ENCODE measurements at regions not wholly inside any gene's neighbourhood (a gene's known extent, or its start where the extent isn't known, plus 50 kb on each side); places are given as distances from the start of the nearest gene placed in this dataset.

DNA sequence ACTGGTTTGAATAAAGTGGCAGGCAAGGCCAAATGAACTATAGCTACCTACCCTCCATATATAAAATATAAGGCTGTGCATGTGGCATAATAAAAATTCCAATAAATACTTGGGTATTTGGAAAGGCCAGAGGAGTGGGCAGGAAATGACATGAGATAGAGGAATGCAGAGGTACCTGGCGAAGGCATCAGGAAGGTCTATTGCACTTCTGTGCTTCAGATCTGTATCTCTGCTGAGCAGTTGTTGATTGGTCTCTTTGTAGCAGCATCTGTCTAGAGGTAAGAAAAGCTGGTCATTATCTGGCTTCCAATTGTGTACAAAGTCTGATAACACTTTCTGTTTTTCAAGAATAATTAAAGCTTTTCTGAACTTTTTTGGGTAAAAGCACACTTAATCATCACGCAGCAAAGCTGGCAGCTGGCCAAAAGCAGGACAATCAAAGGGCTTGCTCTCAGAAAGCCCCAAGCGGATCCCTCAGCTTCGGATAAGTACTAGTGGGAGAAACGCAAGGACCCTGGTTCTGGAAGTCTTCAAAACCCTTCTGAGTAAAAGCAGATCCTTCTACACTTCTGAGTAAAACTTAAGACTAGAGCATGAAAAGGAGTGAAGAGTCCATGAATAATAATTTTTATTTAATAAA, 120.1 kb upstream of the TCF21 start:
- no peak for ATAC-seq (ENCODE audit: insufficient read depth, low read depth)
- H2AFZ ChIP-seq (ENCODE audit: low read depth, low read length) = no peak overlapping the region
- H3K27ac ChIP-seq (ENCODE audit: low read length) = no peak overlapping the region

DNA sequence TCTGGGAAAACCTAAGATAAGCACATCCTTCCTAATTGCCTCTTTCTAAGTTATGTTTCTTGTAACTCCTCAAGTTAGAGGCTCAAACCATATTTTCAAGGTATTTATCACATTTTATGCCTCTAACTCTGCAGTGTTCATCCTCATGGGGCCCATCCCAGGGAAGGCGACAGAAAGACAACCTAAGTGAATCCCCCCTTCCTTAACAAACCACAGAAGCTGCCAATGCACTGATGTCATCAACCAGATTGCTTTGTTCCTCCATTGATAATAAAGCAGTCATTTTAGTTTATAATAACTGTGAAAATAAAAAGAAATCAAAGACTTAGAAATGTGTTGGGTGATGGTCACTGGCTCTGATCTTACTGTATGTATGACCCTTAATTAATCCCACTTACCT, 119.5 kb upstream of the TCF21 start:
- no peaks in the 10 kb centered on the region for H3K4me1 ChIP-seq (ENCODE audit: insufficient read depth, low read length)
- H3K9me3 ChIP-seq (ENCODE audit: insufficient read depth, low read length, severe bottlenecking) = no peaks in the 10 kb centered on the region
- no peaks in the 10 kb centered on the region for H4K20me1 ChIP-seq (ENCODE audit: insufficient read depth, low read length)
- H3K36me3 ChIP-seq (ENCODE audit: insufficient read depth, low read length) = no peaks in the 10 kb centered on the region
- peaks cover 9% of the 10 kb centered on the region for H3K27me3 ChIP-seq (ENCODE audit: insufficient read depth, low read length, poor library complexity)
- DNase-seq (no peak), ATAC-seq (ENCODE audit: insufficient read depth, low read depth) (no peak)
- H3K79me2 ChIP-seq (ENCODE audit: insufficient read depth, low read length) = no peaks in the 10 kb centered on the region
- H3K9ac ChIP-seq (ENCODE audit: low read depth, low read length) = no peak overlapping the region
- no peak overlapping the region for H2AFZ ChIP-seq (ENCODE audit: low read depth, low read length)
- no peak overlapping the region for H3K4me2 ChIP-seq (ENCODE audit: insufficient read depth, low read length)
- no peak overlapping the region for H3K4me3 ChIP-seq (ENCODE audit: low read depth in 1 of 2, low read length in 2 of 2)
- no peak overlapping the region for H3K27ac ChIP-seq (ENCODE audit: low read length)
- TF ChIP-seq EZH2 (IDR thresholded peaks at IDR 0.05; ENCODE audit: borderline replicate concordance, low read depth, low read length, severe bottlenecking) = no peak
- TF ChIP-seq, protein P1, sequence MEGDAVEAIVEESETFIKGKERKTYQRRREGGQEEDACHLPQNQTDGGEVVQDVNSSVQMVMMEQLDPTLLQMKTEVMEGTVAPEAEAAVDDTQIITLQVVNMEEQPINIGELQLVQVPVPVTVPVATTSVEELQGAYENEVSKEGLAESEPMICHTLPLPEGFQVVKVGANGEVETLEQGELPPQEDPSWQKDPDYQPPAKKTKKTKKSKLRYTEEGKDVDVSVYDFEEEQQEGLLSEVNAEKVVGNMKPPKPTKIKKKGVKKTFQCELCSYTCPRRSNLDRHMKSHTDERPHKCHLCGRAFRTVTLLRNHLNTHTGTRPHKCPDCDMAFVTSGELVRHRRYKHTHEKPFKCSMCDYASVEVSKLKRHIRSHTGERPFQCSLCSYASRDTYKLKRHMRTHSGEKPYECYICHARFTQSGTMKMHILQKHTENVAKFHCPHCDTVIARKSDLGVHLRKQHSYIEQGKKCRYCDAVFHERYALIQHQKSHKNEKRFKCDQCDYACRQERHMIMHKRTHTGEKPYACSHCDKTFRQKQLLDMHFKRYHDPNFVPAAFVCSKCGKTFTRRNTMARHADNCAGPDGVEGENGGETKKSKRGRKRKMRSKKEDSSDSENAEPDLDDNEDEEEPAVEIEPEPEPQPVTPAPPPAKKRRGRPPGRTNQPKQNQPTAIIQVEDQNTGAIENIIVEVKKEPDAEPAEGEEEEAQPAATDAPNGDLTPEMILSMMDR (IDR thresholded peaks at IDR 0.05; ENCODE audit: borderline replicate concordance, extremely low read depth, low read length, poor library complexity, severe bottlenecking) = no peak

More for the DNA sequence above, 120.1 kb upstream of the TCF21 start:
- TF ChIP-seq EZH2 (IDR thresholded peaks at IDR 0.05; ENCODE audit: borderline replicate concordance, low read depth, low read length, severe bottlenecking) = no peak
- TF ChIP-seq, protein P1 (IDR thresholded peaks at IDR 0.05; ENCODE audit: borderline replicate concordance, extremely low read depth, low read length, poor library complexity, severe bottlenecking) = no peak
- H3K36me3 ChIP-seq (ENCODE audit: insufficient read depth, low read length) = no peaks in the 10 kb centered on the region
- no peak overlapping the region for H3K4me3 ChIP-seq (ENCODE audit: low read depth in 1 of 2, low read length in 2 of 2)
- H3K4me1 ChIP-seq (ENCODE audit: insufficient read depth, low read length) = no peaks in the 10 kb centered on the region
- H3K9ac ChIP-seq (ENCODE audit: low read depth, low read length) = no peak overlapping the region
- H3K79me2 ChIP-seq (ENCODE audit: insufficient read depth, low read length) = no peaks in the 10 kb centered on the region
- H3K27me3 ChIP-seq (ENCODE audit: insufficient read depth, low read length, poor library complexity) = peaks cover 9% of the 10 kb centered on the region
- no peaks in the 10 kb centered on the region for H4K20me1 ChIP-seq (ENCODE audit: insufficient read depth, low read length)
- H3K9me3 ChIP-seq (ENCODE audit: insufficient read depth, low read length, severe bottlenecking) = no peaks in the 10 kb centered on the region
- no peak overlapping the region for H3K4me2 ChIP-seq (ENCODE audit: insufficient read depth, low read length)
- DNase-seq = no peak

DNA sequence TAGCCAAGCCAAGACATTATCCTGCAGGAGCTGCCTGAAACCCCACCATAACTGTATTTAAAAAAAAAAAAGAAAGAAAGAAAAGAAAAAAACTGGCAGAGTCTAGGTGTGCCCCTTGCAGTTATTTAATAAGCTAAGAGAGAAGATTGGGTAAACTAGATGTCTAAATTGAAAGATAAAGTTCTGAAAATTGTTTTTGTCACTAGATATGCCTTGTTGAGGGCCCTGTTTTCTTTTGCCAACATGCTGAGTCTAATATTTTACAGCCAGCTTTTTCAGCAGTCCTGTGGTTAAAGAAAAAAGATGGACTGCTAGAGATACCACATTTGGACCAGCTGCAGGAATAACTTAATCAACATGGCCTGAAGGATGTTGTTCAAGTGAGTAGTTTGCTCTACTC, 116.3 kb upstream of the TCF21 start:
- H3K9ac ChIP-seq (ENCODE audit: low read depth, low read length) = no peak overlapping the region
- TF ChIP-seq, protein P1 (IDR thresholded peaks at IDR 0.05; ENCODE audit: borderline replicate concordance, extremely low read depth, low read length, poor library complexity, severe bottlenecking) = no peak
- TF ChIP-seq EZH2 (IDR thresholded peaks at IDR 0.05; ENCODE audit: borderline replicate concordance, low read depth, low read length, severe bottlenecking) = no peak
- DNase-seq (no peak), ATAC-seq (ENCODE audit: insufficient read depth, low read depth) (no peak)
- H3K4me1 ChIP-seq (ENCODE audit: insufficient read depth, low read length) = no peaks in the 10 kb centered on the region
- H3K9me3 ChIP-seq (ENCODE audit: insufficient read depth, low read length, severe bottlenecking) = no peaks in the 10 kb centered on the region
- H2AFZ ChIP-seq (ENCODE audit: low read depth, low read length) = no peak overlapping the region
- H3K27me3 ChIP-seq (ENCODE audit: insufficient read depth, low read length, poor library complexity) = no peaks in the 10 kb centered on the region
- H3K4me3 ChIP-seq (ENCODE audit: low read depth in 1 of 2, low read length in 2 of 2) = no peak overlapping the region
- H3K79me2 ChIP-seq (ENCODE audit: insufficient read depth, low read length) = no peaks in the 10 kb centered on the region
- no peak overlapping the region for H3K27ac ChIP-seq (ENCODE audit: low read length)
- H4K20me1 ChIP-seq (ENCODE audit: insufficient read depth, low read length) = no peaks in the 10 kb centered on the region
- H3K36me3 ChIP-seq (ENCODE audit: insufficient read depth, low read length) = no peaks in the 10 kb centered on the region
- H3K4me2 ChIP-seq (ENCODE audit: insufficient read depth, low read length) = no peak overlapping the region

All from DND-41 (cell line).